ENCODE measurements at regions not wholly inside any gene's neighbourhood (a gene's known extent, or its start where the extent isn't known, plus 50 kb on each side); places are given as distances from the start of the nearest gene placed in this dataset.
A peak's percentile ranks its signal among the peaks of the same experiment; 100 is the strongest.

DNA sequence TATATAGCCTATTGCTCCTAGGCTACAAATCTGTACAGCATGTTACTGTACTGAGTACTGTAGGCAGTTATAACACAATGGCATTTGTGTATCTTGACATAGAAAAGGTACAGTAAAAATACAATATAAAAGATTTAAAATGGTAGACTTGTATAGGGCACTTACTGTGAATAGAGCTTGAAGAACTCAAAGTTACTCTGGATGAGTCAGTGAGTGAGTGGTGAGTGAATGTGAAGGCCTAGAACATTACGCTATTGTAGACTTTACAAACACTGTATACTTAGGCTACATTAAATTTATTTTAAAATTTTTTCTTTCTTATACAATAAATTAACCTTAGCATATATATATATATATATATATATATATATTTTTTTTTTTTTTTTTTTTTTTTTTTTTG is 140.0 kb upstream of the UBE2E1 start:
- DNase-seq, result no peak

DNA sequence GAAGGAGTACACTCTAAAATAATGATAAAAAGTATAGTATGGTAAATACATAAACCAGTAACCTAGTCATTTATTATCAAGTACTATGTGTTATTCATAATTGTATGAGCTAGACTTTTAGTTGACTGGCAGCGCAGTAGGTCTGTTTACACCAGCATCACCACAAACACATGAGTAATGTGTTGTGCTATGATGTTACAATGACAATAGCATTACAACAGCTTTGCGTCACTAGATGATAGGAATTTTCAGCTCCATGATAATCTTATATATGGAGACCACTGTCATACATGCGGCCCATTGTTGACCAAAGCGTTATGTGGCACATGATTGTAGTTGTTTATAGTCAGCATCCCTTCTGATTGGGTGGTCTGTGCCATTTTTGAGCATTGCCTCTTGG is 138.9 kb upstream of the UBE2E1 start:
- DNase-seq, result no peak

DNA sequence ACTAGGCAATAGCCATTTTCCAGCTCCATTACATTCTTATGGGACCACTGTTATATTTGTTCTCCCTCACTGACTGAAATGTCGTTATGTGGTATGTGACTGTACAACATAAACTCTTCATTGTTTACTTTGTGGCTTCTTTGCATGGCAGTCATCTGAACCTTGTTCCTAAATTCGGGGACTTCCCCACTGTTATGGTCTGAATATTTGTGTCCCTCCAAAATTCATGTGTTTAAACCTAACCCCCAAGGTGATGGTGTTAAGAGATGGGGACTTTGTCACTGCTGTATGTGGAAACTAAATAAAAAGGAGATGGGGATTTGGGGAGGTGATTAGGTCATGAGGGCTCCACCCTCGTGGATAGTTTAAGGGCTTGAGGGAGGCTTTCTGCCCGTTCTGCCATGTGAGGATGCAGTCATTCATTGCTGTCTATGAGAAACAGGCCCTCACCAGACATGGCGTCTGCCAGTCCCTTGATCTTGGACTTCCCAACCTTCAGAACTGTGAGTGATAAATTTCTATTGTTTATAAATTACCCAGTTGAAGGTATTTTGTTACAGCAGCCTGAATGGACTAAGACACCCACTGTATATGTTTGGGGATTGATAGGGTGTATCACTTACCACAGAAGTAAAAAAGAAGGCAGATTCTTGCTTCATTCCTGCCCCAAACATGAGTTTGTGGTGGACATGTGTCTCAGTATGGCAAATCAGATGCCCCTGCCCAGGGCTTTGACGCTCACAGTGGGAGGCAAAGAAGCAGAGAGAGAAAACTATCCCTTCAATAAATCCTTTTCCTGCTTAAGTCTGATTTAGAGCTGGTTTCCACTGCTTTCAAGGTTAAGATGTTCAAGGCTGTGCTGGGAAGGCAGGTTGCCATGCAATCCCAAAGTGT is 138.0 kb upstream of the UBE2E1 start:
- DNase-seq, result no peak

DNA sequence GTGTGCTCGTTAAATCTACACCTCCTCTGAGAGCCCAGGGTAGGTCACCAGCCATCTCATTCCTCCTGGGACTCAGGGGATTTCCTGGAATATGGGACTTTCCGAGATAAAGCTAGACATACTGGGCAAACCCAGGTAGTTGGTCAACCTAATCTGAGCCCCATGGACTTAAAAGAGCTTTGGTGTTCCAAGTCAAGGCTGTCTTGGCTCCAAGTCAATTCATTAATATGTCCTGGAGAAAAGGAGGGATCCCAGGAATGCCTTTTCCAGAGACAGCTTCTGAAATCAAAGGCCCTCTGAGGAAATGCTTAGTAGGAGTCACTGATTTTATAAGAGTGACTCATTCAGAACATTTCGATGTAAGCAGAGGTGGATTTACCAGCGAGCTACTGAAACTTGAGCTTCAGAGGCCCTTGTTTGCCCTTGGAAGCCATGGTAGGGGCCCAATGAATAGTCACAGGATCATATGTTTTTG is 137.3 kb upstream of the UBE2E1 start:
- no peak for DNase-seq

DNA sequence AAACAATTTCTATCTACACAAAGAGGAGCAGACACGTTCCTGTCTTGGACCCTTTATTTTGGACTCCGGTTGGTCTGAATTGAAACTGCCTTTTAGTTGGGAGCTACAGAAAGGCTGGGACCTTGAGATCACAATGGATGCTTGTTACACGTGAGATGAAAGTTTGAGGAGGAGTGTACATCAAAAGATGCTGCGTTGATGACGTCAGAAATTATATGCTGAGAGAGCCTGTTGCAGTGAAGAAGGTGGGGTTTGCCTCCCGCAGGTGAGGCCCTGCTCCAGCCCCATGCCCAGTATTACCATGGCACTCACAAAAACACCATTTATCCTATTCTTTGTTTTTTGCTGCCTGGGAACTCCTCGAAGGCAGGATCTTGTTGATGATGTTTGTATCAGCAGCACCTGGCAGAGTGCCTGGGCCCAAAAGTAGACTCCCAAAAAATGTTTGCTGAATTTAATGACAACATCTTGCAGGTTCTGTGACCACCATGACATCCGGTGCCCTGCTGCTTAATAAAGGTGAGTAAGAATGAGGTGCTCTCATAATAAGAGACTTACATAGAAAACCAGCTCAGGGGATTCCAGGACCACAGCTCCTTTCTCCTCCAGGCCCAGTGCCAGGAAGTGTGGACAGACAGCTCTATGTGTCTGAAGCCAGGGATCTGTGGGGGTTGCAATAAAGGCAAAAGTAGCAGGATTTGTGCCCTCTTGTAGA is 136.1 kb upstream of the UBE2E1 start:
- no peak for DNase-seq

DNA sequence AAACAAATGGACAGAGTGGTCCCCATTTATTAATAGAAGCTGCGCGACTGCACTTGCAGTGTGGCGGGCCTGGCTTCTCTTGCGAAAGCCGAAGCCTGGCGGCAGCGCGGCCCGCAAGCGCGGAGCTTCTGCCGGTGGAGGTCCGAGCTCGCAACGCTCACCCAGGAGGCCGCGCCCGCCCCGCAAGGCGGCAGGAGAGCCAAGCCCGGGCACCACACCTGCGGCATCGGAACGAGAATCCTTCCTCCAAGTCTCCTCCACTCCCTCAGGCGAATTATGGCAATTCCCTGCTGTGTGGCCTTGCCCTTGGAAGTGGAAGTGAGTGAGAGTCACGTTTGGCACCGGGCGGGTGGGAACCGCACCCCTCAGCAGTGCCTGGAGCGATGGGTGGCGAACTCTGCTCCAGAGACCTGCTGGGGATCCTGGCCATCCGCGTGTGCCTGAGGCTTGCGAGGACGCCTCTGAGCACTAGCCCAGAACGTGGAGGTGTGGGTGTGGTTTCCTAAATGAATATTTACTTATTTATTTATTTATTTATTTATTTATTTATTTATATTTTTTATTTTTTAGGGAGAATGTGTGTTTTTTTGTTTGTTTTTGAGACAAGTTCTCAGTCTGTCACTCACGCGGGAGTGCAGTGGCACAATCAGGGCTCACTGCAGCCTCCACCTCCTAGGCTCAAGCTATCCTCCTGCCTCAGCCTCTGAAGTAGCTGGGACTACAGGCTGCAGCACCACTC is 133.7 kb upstream of the UBE2E1 start:
- no peak for DNase-seq

DNA sequence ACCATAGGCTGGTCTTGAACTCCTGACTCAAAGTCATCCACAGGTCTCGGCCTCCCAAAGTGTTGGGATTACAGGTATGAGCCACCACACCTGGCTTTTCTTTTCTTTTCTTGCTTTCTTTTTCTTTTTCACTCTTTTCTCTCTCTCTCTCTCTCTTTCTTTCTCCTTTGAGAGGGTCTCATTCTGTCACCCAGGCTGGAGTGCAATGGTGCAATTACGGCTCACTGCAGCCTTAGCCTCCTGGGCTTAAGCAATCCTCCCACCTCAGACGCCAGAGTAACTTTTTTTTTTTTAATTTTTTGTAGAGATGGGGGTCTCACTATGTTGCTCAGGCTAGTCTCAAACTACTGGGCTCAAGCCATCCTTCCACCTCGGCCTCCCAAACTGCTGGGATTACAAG is 133.1 kb upstream of the UBE2E1 start:
- no peak for DNase-seq

DNA sequence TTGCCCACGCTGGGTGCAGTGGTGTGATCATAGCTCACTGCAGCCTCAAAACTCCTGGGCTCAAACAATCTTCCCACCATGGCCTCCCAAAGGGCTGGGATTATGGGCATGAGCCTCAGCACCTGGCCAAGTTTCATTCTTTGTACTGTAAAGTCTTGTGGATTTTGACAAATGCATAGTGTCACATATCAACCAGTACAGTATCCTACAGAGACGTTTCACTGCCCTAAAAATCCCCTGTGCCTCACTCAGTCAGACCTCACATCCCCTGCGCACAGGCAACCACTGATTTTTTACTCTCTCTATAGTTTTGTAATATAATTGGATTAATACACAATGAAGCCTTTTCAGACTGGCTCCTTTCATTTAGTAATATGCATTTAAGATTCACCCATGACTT is 130.7 kb upstream of the UBE2E1 start:
- DNase-seq, result no peak

DNA sequence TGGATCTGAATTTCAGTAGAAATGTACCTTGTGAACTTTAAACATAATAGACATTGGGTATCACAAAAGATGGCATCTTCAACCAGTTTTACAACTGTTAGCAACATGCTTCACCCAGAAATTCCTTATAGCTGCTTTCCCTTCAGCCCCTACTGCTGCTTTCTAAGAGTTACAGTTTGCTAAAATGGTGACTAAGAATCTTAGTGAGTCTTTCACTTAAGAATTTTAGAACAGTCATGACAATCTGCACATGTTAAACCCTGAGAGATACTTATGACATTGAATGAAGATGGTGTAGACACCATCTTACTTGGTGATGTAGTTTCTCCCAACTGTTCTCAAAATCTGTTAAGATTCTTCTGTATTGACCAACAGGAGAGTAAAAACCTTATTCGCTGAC is 129.7 kb upstream of the UBE2E1 start:
- no peak for DNase-seq

DNA sequence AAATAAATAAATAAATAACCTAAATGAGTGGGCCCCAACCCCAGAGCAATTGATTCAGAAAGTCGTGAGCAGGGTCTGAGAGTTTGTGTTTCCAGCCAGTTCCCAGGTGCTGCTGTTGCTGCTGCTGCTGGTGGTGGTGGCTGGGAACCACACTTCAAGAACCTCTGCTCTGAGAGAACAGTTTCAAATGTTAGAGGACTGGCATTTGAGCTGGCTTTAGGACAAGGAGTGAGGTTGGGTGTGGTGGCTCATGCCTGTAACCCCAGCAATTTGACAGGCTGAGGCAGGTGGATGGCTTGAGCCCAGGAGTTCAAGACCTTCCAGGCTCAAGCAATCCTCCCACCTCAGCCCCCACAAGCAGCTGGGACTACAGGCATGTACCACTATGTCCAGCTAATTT is 123.1 kb upstream of the UBE2E1 start:
- DNase-seq, result no peak

DNA sequence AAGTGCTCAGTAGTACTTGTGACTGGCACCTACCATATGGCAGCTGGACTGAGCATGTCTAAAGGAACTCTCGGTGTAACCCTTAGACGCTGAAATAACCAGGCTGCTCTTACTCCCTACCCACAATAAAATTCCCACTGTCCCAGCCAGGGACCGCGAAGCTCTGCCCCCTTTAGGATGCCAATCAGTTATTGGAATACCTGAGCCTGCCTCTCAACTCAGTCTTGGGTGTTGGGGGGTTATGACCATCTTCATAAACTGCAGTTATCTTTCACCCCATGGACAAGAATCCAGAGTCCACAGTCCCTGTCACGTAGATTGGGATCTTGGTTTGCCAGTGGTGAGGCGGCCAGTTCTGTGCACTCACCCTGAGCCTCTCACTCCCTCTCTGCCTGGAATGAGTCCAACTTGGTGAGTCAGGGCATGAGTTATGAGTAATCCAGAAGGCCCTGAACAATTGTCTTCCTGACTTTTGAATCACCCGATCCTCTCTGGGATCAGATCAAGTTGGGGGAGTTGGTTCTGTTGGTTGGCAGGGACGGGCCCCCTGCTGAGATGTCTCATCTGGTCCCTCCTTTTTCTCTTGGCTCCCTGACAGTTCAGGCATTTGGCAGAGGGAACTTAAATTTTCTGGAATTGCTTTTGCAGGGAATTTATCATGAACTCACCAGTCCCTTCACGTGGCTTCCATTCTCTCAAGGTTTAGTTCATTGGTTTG is 120.1 kb upstream of the UBE2E1 start:
- peak; percentile 69 for DNase-seq

DNA sequence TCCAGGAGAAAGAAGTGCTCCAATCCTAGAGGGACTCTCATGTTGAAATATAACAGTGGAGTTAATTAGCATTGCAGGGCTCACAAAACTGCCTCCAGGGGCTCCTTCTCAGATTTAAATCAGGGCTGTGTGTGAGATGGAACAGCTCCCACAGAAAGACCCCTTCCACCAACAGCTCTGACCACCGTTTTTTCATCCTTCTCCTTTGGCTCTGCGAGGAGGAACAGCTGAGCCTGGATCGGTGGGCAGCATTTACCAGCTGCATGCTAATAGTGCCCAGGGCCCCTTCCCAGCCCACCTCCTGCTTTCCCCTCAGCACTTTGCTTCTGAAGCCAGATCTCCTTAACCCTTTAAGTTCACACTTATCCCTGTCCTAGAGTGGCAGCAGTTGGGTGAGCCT is 119.2 kb upstream of the UBE2E1 start:
- no peak for DNase-seq

DNA sequence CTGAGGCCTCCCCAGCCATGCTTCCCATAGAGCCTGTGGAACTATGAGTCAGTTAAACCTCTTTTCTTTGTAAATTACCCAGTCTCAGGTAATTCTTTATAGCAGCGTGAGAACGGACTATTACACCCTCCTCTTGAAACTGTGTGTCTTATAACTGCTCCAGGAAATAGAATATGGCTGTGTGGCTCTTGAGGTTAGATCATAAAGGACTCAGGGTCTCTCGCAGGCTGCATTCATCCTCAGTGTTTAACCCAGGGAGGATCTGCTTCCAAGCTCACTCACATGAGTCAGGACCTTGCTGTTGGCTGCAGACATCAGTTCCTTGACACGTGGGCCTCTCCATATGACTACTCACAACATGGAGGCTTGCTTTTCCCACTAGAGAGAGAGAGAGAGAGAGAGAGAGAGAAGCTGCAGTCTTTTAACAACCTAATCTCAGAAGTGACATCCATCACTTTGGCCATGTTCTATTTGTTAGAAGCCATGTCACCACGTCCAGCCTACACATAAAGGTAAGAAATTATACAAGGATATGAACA is 114.3 kb upstream of the UBE2E1 start:
- no peak for DNase-seq

DNA sequence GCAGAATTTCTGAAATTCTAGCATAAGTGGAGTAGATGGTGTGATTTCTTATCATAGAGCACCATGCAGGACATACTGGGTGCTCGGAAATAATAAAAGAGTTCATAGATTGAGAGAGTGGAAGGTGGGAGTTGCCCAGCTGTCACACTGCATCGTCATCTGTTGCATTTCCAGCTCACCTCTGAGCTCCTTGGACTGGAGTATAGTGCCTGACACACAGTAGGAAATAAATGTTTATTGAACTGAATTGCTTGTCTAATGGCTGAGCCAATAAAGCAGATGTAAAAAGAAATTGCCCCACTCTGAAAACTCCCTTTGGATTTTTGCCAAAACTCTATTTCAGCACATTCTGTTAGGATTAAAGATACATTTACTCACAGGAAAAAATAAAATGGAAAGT is 108.9 kb upstream of the UBE2E1 start:
- peak; percentile 6 for DNase-seq

DNA sequence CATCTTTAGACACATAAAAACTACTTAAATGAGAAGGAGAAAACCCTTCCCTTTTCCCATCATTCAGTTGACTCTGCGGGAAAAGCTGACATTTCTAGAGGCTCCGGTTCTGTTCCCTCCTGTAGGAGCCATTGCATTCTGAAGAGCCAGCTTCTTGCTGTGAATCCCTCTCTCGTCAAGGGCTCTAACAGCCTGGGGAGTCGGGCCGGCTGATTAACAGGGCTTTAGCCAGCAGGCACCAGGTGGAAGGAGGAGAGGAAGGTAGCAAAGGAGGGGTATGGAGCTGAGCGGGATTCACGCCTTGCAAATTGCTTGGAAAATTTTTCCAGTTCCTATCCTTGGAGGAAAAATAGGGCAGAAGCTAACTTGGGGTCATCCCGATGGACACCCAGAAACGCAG is 108.3 kb upstream of the UBE2E1 start:
- no peak for DNase-seq

DNA sequence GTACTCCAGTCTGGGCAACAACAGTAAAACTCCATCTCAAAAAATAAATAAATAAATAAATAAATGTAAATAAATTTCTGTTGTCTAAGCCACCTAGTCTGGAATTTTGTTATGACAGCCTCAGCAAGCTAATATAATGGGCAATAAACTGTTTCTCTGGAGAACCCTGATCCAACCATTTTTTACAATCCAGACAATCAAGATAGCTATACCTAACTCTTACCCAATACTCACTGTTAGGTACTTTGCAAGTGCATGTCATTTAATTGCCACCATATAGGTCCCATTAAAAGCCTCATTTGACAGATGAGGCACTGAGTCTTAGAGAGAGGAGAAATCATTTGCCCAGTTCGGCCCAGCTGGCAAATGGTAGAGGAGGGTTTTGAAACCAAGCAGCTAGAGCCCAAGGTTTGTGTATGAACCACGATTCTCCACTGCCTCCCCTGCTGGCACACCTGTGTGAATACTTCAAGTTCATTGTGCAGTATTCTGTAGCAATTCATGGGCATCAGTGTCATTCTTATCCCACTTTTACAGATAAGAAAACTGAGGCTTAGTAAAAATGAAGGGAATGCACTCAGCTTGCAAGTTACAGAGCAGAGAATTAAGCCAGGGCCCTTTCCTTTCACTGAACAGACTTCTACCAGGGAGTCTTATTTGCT is 107.0 kb upstream of the UBE2E1 start:
- no peak for DNase-seq

DNA sequence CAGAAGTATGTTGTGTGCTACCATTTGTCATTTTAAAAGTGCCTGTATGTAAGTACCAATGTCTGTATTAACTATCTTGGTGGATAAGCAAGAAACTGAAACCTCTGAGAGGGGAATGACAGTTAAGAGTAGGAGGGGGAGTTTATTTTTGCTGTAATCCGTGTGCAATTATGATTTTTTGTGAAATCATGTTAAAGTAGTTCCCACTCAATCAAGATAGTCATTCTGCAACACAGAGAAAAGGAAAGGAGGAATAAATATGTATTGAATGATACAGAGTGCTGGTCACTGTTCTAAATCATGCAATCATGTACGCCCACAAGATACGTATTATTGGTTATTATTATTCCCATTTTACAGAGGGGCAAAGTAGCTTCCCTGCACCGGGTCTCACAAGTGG is 105.1 kb upstream of the UBE2E1 start:
- no peak for DNase-seq

DNA sequence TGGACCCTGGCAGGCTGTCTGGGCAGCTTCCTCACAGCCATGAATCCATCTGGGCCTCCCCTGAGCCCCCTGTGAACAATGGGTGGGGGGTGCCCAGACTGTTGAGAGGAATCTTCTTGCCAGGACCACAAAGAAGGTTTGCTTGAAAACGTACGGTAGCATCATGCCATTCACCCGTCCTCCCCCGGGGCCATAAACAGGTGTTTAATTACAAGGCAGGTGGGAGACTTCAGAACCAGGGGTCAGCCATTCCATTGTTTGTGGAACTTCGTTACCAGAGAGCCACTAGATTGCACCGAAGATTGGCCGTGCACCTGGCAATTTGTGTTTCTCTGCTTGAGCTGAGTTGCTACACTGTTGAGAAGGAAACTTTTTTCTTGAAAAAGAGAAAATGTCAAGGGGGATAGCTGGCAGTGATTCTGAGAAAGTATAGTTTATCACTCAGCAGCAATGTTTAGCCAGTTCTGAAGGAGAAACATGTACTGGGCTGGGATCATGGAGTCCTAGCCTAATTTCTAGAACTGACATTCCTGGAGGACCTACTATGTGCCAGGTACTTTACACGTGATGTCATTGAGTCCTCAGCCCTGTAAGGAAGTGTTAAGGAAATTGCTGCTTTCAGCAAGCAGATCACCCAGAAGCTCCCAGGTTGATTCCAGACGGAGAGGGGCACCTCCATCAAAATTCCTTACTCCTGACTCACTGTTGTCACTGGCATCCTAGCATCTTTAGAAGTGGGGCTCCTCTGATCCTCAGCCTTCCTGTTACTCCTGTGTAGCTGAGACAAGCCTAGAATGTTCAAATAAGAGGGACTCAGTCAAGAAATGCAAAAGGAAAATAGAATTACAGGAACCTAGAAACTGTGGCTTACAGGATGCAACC is 103.8 kb upstream of the UBE2E1 start:
- peak; percentile 53 for DNase-seq

DNA sequence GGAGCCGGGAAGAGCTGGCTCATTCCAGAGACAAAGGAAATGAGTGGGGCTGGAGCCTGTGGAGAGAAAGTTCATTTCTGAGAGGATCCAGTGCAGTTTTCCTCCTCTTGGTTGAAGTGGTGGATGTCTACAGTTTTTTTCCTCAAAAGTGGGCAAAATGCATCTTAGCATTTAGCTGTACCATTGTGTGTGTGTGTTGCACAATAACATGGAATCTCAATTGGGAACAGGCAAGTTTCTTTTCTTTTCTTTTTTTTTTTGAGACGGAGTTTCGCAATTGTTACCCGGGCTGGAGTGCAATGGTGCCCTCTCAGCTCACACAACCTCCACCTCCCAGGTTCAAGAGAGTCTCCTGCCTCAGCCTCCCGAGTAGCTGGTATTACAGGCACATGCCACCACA is 101.5 kb upstream of the UBE2E1 start:
- no peak for DNase-seq

DNA sequence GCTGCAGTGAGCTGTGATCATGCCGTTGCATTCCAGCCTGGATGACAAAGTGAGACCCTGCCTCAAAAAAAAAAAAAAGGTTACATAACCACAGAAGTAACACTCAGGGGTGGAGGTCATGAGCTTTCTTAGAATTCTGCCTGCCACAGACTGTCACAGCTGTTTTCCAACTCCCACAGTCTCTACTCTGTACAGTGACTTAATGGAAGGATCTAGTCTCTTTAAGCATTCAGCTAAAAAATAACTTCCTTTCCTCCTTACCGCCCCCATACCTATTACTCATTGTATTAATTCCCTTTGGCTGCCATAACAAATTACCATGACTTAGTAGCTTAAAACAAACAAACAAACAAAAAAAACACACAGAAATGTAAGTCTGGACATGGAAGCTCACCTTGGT is 99.6 kb upstream of the UBE2E1 start:
- DNase-seq, result no peak

DNA sequence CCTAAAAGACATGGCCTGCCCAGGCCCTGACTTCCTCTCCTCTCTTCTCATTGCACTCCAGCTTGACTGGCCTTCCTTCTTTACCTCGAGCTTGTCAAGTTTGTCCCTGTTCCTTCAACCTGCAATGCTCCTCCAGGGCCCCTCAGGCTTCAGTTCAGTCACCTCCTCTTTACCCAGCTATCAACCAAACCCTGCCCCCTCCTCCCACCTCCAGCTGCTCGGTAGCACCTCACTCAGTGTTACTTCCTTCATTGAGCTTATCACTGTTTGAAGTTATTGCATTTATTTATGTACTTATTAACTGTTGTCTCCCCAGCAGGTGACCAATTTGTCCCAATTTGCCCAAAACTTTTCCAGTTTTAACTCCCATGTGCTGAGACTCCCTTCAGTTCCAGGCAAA is 95.8 kb upstream of the UBE2E1 start:
- DNase-seq, result no peak

Data from NCI-H2171 treated with DMSO at 0.1 percent for 48 hours (cell line).